ENCODE measurements at regions not wholly inside any gene's neighbourhood (a gene's known extent, or its start where the extent isn't known, plus 50 kb on each side); places are given as distances from the start of the nearest gene placed in this dataset.
"Not testable (repeated sequence)": the region's sequence is repeated elsewhere in the genome, so short reads cannot be mapped to it uniquely, and the experiment has no call there.

- Histone ChIP-seq H3K9me3 (peaks cover 0 to 3% (median 0%) of the 10 kb centered on the region in 8 donors), H3K4me3 (no peak overlapping the region), H3K27ac (no peak overlapping the region), H3K27me3 (replicated peaks in 1 of 7) (no peaks in the 10 kb centered on the region), H3K36me3 (no peaks in the 10 kb centered on the region), H3K4me1 (no peaks in the 10 kb centered on the region)
- intact Hi-C loops (cut with DNase I; ENCODE audit: low total_unique reads) = no loop called here
- TF ChIP-seq POLR2A (IDR thresholded peaks at IDR 0.05) (no peak), POLR2AphosphoS5 (IDR thresholded peaks at IDR 0.05) (no peak), CTCF (IDR thresholded peaks at IDR 0.05 in 8 of 11, conservative IDR thresholded peaks at IDR 0.05 in 3 of 11) (no peak)
- no peak for DNase-seq
- WGBS, 5 donors = 65 to 78% (median 73%) methylated on average over 5 of the region's 5 CpGs
Measured at GRCh38 chr3:20975188-20975651, 775.8 kb downstream of the ZNF385D start.

- WGBS, 5 donors = 80 to 95% (median 91%) methylated on average over 3 of the region's 3 CpGs
- DNase-seq = no peak
Measured at GRCh38 chr3:20974396-20974795, 776.6 kb downstream of the ZNF385D start.

GRCh38 chr3:20970807-20971206 is 780.2 kb downstream of the ZNF385D start:
- H3K27me3 ChIP-seq (replicated peaks in 1 of 7); H3K4me3 ChIP-seq; H3K4me1 ChIP-seq; H3K36me3 ChIP-seq; H3K27ac ChIP-seq; H3K9me3 ChIP-seq; intact Hi-C loops (cut with DNase I; ENCODE audit: low total_unique reads); DNase-seq: not testable (repeated sequence)
- 78 to 89% (median 85%) methylated on average over 6 to 7 of the region's 7 CpGs for WGBS, 5 donors

More at GRCh38 chr3:20974396-20974795, 776.6 kb downstream of the ZNF385D start:
- no peaks in the 10 kb centered on the region for H3K27me3 ChIP-seq (replicated peaks in 1 of 7)
- no peak overlapping the region for H3K27ac ChIP-seq
- intact Hi-C loops (cut with DNase I; ENCODE audit: low total_unique reads) = no loop called here
- H3K36me3 ChIP-seq = no peaks in the 10 kb centered on the region
- H3K4me3 ChIP-seq = no peak overlapping the region
- H3K4me1 ChIP-seq = no peaks in the 10 kb centered on the region
- H3K9me3 ChIP-seq = peaks cover 0 to 3% (median 0%) of the 10 kb centered on the region in 8 donors
- TF ChIP-seq POLR2A (IDR thresholded peaks at IDR 0.05) (no peak), CTCF (IDR thresholded peaks at IDR 0.05 in 8 of 11, conservative IDR thresholded peaks at IDR 0.05 in 3 of 11) (no peak), POLR2AphosphoS5 (IDR thresholded peaks at IDR 0.05) (no peak)

- H3K36me3 ChIP-seq; H3K4me3 ChIP-seq; H3K4me1 ChIP-seq; H3K27me3 ChIP-seq (replicated peaks in 1 of 7); H3K27ac ChIP-seq; DNase-seq; intact Hi-C loops (cut with DNase I; ENCODE audit: low total_unique reads); H3K9me3 ChIP-seq: not testable (repeated sequence)
- 86 to 99% (median 95%) methylated on average over 2 to 3 of the region's 3 CpGs for WGBS, 5 donors
Measured at GRCh38 chr3:20967485-20967884, 781.5 kb upstream of the SGO1 start.

- no peak for DNase-seq
- TF ChIP-seq CTCF (IDR thresholded peaks at IDR 0.05 in 8 of 11, conservative IDR thresholded peaks at IDR 0.05 in 3 of 11) = no peak
- no peak for TF ChIP-seq POLR2A (IDR thresholded peaks at IDR 0.05)
- TF ChIP-seq POLR2AphosphoS5 (IDR thresholded peaks at IDR 0.05) = no peak
- H3K9me3 ChIP-seq = peaks cover 0 to 5% (median 0%) of the 10 kb centered on the region in 8 donors
- H3K4me3 ChIP-seq = no peak overlapping the region
- no peaks in the 10 kb centered on the region for H3K36me3 ChIP-seq
- H3K27ac ChIP-seq = no peak overlapping the region
- H3K27me3 ChIP-seq (replicated peaks in 1 of 7) = no peaks in the 10 kb centered on the region
- 84 to 95% (median 89%) methylated on average over 1 of the region's 1 CpG for WGBS, 5 donors
- no peaks in the 10 kb centered on the region for H3K4me1 ChIP-seq
- intact Hi-C loops (cut with DNase I; ENCODE audit: low total_unique reads) = no loop called here
Measured at GRCh38 chr3:20958161-20958560, 772.2 kb upstream of the SGO1 start.

Data from spleen (tissue), 11 donors.